SK-N-SH treated with all-trans-retinoic acid at 6 μM for 48 hours (cell line): ENCODE measurements at regions not wholly inside any gene's neighbourhood (a gene's known extent, or its start where the extent isn't known, plus 50 kb on each side); places are given as distances from the start of the nearest gene placed in this dataset.

ENCODE experiments used
- ATAC-seq: fragments of 200-7000 bp; cut with Tn5 transposase; 3 replicates; pipeline ENCODE4 v1.9.1; 2020; ENCODE audit warnings: mild to moderate bottlenecking, moderate library complexity
- BACH2 ChIP-seq: fragments of 250-450 bp; sonication (Bioruptor Pico); IDR thresholded peaks from 2 replicates; pipeline ENCODE4 v1.9.0; 2021; ENCODE audit warnings: mild to moderate bottlenecking, borderline replicate concordance
- CSDC2 ChIP-seq: fragments of 250-450 bp; sonication (Bioruptor Pico); IDR thresholded peaks from 2 replicates; pipeline ENCODE4 v1.5.0; 2020; ENCODE audit warnings: mild to moderate bottlenecking, moderate library complexity
- ESRRG ChIP-seq: fragments of 250-450 bp; sonication (Bioruptor Pico); IDR thresholded peaks from 2 replicates; pipeline ENCODE4 v1.6.1; 2021; ENCODE audit warnings: mild to moderate bottlenecking
- GLIS3 ChIP-seq: fragments of 250-450 bp; sonication (Bioruptor Pico); IDR thresholded peaks from 2 replicates; pipeline ENCODE4 v1.5.0; 2020; ENCODE audit warnings: mild to moderate bottlenecking, moderate library complexity
- ISL1 ChIP-seq: fragments of 250-450 bp; sonication (Bioruptor Pico); IDR thresholded peaks from 2 replicates; pipeline ENCODE4 v2.1.2; 2022; ENCODE audit warnings: mild to moderate bottlenecking, moderate library complexity
- OSR1 ChIP-seq: fragments of 250-450 bp; sonication (Bioruptor Pico); IDR thresholded peaks from 2 replicates; pipeline ENCODE4 v1.8.0; 2022; ENCODE audit warnings: moderate library complexity, mild to moderate bottlenecking, inconsistent platforms
- PPARA ChIP-seq: fragments of 250-450 bp; sonication (Bioruptor Pico); IDR thresholded peaks from 2 replicates; pipeline ENCODE4 v1.5.0; 2020; ENCODE audit warnings: mild to moderate bottlenecking, borderline replicate concordance
- RARB ChIP-seq: fragments of 250-450 bp; sonication (Bioruptor Pico); IDR thresholded peaks from 2 replicates; pipeline ENCODE4 v1.8.0; 2021; ENCODE audit warnings: mild to moderate bottlenecking, moderate library complexity
- SNAI2 ChIP-seq: fragments of 250-450 bp; sonication (Bioruptor Pico); IDR thresholded peaks from 2 replicates; pipeline ENCODE4 v1.5.0; 2020; ENCODE audit warnings: mild to moderate bottlenecking, moderate library complexity
- TCF4 ChIP-seq: fragments of 250-450 bp; sonication (Bioruptor Pico); IDR thresholded peaks from 2 replicates; pipeline ENCODE4 v1.8.0; 2021; ENCODE audit warnings: mild to moderate bottlenecking, moderate library complexity, borderline replicate concordance
- TOX ChIP-seq: fragments of 250-450 bp; sonication (Bioruptor Pico); IDR thresholded peaks from 2 replicates; pipeline ENCODE4 v1.8.0; 2021; ENCODE audit warnings: mild to moderate bottlenecking, moderate library complexity, borderline replicate concordance
- ZC3H10 ChIP-seq: fragments of 250-450 bp; sonication (Bioruptor Pico); IDR thresholded peaks from 2 replicates; pipeline ENCODE4 v1.5.1; 2021; ENCODE audit warnings: mild to moderate bottlenecking, moderate library complexity
- ZFP3 ChIP-seq: fragments of 250-450 bp; sonication (Bioruptor Pico); IDR thresholded peaks from 2 replicates; pipeline ENCODE4 v1.5.0; 2020; ENCODE audit warnings: mild to moderate bottlenecking, moderate library complexity
- ZFP30 ChIP-seq: fragments of 450-650 bp; formaldehyde crosslinking; IDR thresholded peaks from 2 replicates; pipeline ENCODE4 v1.5.0; 2022; ENCODE audit warnings: mild to moderate bottlenecking, moderate library complexity
- ZNF70 ChIP-seq: fragments of 450-650 bp; formaldehyde crosslinking; IDR thresholded peaks from 2 replicates; pipeline ENCODE4 v1.5.0; 2020; ENCODE audit warnings: mild to moderate bottlenecking, moderate library complexity
- ZNF8 ChIP-seq: fragments of 450-650 bp; formaldehyde crosslinking; IDR thresholded peaks from 2 replicates; pipeline ENCODE4 v1.5.0; 2020; ENCODE audit warnings: mild to moderate bottlenecking, moderate library complexity
- TF ChIP-seq, protein P1 (sequence below): fragments of 250-450 bp; sonication (Bioruptor Pico); IDR thresholded peaks from 2 replicates; pipeline ENCODE4 v1.8.0; 2020; ENCODE audit warnings: mild to moderate bottlenecking, moderate library complexity, borderline replicate concordance
- TF ChIP-seq, protein P2 (sequence below): fragments of 250-450 bp; sonication (Bioruptor Pico); IDR thresholded peaks from 2 replicates; pipeline ENCODE4 v1.5.0; 2020; ENCODE audit warnings: mild to moderate bottlenecking, moderate library complexity
- TF ChIP-seq, protein P3 (sequence below): fragments of 250-450 bp; sonication (Bioruptor Pico); IDR thresholded peaks from 2 replicates; pipeline ENCODE4 v1.5.1; 2021; ENCODE audit warnings: mild to moderate bottlenecking, moderate library complexity
- TF ChIP-seq, protein P4 (sequence below): fragments of 250-450 bp; sonication (Bioruptor Pico); IDR thresholded peaks from 2 replicates; pipeline ENCODE4 v1.5.1; 2020; ENCODE audit warnings: low read depth, mild to moderate bottlenecking, moderate library complexity
- TF ChIP-seq, protein P5 (sequence below): fragments of 250-450 bp; sonication (Bioruptor Pico); IDR thresholded peaks from 2 replicates; pipeline ENCODE4 v1.8.0; 2021; ENCODE audit warnings: low read depth, mild to moderate bottlenecking, moderate library complexity, borderline replicate concordance

DNA sequence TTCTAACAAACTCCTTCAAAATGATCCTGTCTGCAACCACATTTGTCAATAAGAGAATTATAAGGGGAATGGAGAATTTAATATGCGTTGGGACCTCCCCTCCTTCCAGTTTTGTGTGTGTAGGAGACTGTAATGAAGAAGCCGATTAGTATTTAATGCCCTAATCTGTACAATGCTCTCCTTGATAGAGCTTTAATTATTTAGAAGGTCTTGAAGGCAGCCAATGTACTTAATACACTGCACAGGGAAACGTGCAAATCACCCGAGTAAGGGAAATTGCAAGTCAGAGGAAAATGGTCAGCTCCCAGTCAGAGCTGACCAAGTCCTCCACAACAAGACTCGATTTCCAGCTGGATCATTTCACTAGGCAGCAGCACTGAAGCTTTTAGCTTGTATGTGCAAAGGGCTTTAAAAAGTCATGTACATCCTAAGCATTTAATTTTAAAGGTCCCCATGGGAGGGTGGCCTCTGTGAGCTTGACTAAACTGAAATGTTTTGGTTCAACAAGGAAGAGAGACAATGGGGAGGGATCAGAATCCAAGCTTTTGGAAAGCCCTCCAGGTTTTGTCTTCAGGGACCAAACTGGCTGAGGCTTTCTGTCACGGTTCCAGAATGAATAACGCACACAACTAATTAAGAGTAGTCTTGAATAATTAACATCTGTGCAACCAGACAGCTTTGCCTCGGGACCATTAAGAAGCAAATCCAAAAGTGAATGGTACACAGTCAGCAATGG lies 159.8 kb upstream of the MITF start:
- no peak for ATAC-seq
- TF ChIP-seq ZC3H10 (CRISPR knock-in tag) (no peak), PPARA (CRISPR knock-in tag) (no peak), ZNF70 (no peak), ZFP30 (no peak), ESRRG (CRISPR knock-in tag) (no peak), GLIS3 (CRISPR knock-in tag) (no peak), CSDC2 (no peak), TCF4 (CRISPR knock-in tag) (no peak)
- TF ChIP-seq, protein P1, sequence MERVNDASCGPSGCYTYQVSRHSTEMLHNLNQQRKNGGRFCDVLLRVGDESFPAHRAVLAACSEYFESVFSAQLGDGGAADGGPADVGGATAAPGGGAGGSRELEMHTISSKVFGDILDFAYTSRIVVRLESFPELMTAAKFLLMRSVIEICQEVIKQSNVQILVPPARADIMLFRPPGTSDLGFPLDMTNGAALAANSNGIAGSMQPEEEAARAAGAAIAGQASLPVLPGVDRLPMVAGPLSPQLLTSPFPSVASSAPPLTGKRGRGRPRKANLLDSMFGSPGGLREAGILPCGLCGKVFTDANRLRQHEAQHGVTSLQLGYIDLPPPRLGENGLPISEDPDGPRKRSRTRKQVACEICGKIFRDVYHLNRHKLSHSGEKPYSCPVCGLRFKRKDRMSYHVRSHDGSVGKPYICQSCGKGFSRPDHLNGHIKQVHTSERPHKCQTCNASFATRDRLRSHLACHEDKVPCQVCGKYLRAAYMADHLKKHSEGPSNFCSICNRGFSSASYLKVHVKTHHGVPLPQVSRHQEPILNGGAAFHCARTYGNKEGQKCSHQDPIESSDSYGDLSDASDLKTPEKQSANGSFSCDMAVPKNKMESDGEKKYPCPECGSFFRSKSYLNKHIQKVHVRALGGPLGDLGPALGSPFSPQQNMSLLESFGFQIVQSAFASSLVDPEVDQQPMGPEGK (CRISPR knock-in tag), result no peak
- TF ChIP-seq, protein P2, sequence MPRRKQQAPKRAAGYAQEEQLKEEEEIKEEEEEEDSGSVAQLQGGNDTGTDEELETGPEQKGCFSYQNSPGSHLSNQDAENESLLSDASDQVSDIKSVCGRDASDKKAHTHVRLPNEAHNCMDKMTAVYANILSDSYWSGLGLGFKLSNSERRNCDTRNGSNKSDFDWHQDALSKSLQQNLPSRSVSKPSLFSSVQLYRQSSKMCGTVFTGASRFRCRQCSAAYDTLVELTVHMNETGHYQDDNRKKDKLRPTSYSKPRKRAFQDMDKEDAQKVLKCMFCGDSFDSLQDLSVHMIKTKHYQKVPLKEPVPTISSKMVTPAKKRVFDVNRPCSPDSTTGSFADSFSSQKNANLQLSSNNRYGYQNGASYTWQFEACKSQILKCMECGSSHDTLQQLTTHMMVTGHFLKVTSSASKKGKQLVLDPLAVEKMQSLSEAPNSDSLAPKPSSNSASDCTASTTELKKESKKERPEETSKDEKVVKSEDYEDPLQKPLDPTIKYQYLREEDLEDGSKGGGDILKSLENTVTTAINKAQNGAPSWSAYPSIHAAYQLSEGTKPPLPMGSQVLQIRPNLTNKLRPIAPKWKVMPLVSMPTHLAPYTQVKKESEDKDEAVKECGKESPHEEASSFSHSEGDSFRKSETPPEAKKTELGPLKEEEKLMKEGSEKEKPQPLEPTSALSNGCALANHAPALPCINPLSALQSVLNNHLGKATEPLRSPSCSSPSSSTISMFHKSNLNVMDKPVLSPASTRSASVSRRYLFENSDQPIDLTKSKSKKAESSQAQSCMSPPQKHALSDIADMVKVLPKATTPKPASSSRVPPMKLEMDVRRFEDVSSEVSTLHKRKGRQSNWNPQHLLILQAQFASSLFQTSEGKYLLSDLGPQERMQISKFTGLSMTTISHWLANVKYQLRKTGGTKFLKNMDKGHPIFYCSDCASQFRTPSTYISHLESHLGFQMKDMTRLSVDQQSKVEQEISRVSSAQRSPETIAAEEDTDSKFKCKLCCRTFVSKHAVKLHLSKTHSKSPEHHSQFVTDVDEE (CRISPR knock-in tag), result no peak
- TF ChIP-seq, all 23 proteins: peak for 0

DNA sequence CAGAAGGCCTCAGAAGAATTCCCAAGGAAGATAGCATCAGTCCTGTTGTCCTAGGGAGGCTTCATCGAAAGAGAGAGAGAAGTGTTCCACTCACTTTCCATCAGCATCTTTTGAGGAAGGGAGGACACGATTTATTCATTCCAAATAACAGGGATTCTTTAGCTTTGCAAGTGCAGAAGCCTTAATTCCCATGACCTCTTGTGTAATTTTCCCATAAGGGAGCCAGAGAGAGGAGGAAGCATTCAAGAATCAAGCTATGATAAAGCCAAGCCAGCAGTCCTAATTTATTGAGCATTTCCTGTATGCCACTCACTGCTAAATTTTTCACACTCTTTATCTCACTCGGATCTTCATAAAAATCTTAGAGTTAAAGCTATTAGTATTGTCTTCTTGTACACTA lies 169.7 kb upstream of the MITF start:
- ATAC-seq, result no peak
- no peak for TF ChIP-seq OSR1
- TF ChIP-seq SNAI2 (CRISPR knock-in tag), result no peak
- TF ChIP-seq, protein P3, sequence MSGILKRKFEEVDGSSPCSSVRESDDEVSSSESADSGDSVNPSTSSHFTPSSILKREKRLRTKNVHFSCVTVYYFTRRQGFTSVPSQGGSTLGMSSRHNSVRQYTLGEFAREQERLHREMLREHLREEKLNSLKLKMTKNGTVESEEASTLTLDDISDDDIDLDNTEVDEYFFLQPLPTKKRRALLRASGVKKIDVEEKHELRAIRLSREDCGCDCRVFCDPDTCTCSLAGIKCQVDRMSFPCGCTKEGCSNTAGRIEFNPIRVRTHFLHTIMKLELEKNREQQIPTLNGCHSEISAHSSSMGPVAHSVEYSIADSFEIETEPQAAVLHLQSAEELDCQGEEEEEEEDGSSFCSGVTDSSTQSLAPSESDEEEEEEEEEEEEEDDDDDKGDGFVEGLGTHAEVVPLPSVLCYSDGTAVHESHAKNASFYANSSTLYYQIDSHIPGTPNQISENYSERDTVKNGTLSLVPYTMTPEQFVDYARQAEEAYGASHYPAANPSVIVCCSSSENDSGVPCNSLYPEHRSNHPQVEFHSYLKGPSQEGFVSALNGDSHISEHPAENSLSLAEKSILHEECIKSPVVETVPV (CRISPR knock-in tag), result no peak
- TF ChIP-seq TOX (CRISPR knock-in tag), result no peak
- TF ChIP-seq, protein P4, sequence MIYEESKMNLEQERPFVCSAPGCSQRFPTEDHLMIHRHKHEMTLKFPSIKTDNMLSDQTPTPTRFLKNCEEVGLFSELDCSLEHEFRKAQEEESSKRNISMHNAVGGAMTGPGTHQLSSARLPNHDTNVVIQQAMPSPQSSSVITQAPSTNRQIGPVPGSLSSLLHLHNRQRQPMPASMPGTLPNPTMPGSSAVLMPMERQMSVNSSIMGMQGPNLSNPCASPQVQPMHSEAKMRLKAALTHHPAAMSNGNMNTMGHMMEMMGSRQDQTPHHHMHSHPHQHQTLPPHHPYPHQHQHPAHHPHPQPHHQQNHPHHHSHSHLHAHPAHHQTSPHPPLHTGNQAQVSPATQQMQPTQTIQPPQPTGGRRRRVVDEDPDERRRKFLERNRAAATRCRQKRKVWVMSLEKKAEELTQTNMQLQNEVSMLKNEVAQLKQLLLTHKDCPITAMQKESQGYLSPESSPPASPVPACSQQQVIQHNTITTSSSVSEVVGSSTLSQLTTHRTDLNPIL, result no peak
- TF ChIP-seq, protein P5, sequence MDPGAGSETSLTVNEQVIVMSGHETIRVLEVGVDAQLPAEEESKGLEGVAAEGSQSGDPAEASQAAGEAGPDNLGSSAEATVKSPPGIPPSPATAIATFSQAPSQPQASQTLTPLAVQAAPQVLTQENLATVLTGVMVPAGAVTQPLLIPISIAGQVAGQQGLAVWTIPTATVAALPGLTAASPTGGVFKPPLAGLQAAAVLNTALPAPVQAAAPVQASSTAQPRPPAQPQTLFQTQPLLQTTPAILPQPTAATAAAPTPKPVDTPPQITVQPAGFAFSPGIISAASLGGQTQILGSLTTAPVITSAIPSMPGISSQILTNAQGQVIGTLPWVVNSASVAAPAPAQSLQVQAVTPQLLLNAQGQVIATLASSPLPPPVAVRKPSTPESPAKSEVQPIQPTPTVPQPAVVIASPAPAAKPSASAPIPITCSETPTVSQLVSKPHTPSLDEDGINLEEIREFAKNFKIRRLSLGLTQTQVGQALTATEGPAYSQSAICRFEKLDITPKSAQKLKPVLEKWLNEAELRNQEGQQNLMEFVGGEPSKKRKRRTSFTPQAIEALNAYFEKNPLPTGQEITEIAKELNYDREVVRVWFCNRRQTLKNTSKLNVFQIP (CRISPR knock-in tag), result no peak
- TF ChIP-seq TCF4 (CRISPR knock-in tag), result no peak
- no peak for TF ChIP-seq ZC3H10 (CRISPR knock-in tag)
- TF ChIP-seq ISL1 (CRISPR knock-in tag), result no peak
- TF ChIP-seq, protein P1 (CRISPR knock-in tag), result no peak
- TF ChIP-seq BACH2 (CRISPR knock-in tag), result no peak

DNA sequence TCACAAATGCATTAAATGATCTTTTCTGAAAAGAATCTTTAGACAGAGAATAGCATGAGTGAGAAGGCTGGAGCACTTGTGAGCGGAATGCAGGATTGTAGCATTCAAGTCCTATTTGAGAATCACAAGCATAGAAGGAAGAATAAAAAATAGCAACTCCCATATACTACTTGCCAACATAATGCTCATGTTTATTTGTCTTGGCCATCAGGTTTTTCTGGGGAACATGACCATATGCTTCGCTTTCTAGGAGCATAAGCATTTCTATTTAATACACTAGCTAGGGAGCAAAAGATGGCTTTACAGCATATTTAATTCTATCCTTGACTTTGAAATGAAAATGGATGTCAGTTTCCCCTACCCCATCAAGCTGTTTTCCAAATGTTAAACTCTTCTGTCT lies 170.3 kb upstream of the MITF start:
- ATAC-seq, result no peak
- TF ChIP-seq, protein P4, result no peak
- TF ChIP-seq ZFP30 (no peak), ZNF8 (CRISPR knock-in tag) (no peak), ZFP3 (no peak), BACH2 (CRISPR knock-in tag) (no peak), CSDC2 (no peak), ZNF70 (no peak), TOX (CRISPR knock-in tag) (no peak), PPARA (CRISPR knock-in tag) (no peak), RARB (CRISPR knock-in tag) (no peak), ZC3H10 (CRISPR knock-in tag) (no peak)
- TF ChIP-seq, protein P3 (CRISPR knock-in tag), result no peak
